GM19328 (cell line): ENCODE measurements at regions not wholly inside any gene's neighbourhood (a gene's known extent, or its start where the extent isn't known, plus 50 kb on each side); places are given as distances from the start of the nearest gene placed in this dataset.

Experiments used
- ATAC-seq: cut with Tn5 transposase; IDR thresholded peaks from one replicate; pipeline ENCODE4 v1.9.1; 2021; ENCODE audit warnings: mild to moderate bottlenecking, moderate library complexity; ENCODE audit not compliant: unreplicated experiment

DNA sequence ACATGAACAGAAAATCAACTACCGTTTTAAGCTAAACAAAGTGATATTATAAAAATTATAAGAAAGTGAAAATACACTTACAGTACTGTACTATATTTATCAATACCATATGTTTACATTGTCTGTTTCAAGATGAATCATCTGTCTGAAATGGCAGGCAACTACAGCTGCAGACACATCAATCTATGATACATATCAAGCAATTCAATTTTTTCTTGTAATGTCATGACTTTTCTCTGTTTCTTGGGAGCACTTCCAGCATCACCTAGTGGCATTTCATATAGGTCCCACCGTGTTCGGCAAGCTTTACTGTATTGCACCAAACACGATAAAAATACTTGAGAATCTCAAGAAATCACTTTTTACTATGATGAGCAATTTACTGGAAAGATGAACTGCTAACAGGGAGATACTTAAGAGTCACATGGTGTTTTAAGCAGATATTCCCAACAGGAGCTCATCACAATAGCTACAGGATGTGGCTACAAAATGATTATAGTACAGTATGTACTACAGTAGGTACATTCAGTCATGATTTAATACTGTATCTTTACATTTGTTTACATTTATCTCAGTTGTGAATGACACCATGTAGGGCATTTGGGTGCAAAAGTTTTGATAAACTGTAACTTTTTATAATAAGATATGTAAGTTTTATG is 207.4 kb downstream of the ADAM29 start:
- ATAC-seq, result no peak

GRCh38 chr4:175127314-175127713 is 209.2 kb downstream of the ADAM29 start:
- ATAC-seq, result no peak

DNA sequence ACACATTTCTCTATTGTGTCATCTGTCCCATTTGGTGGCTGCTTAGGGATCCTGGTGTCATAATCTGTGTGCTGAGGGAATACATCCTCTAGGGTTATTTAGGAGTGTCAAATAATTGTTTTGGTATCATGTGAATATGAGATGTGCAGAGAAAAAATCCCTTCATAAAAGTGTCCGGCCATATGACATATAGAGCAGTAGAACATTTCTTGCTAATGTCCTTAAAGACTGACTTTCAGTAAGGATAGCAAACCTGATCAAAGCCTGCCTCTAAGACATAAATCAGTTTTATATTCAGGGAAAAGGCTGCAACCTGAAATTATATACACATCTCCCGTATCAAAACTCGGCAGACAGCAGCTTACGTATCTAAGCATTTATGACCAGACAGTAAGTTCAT is 211.6 kb downstream of the ADAM29 start:
- ATAC-seq, result no peak

GRCh38 chr4:175139205-175139604 is 221.0 kb downstream of the ADAM29 start:
- no peak for ATAC-seq

DNA sequence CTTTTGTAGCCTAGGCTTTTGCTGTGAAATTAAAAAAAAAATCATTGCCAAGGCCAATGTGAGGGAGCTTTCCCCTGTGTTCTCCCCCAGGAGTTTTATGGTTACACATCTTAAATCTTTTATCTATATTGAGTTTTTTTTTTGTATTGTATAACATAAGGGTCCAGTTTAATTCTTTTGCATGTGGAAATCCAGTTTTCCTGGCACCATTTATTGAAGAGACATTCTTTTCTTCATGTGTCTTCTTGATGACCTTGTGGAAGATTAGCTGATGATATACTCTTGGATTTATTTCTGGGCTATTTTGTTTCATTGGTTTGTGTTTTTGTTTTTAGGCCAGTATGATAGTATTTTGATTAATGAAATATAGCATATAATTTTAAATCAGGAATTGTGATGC is 225.0 kb downstream of the ADAM29 start:
- no peak for ATAC-seq

GRCh38 chr4:175146799-175147198 is 228.6 kb downstream of the ADAM29 start:
- no peak for ATAC-seq

- ATAC-seq, result no peak
Measured at GRCh38 chr4:175147233-175147632, 229.1 kb downstream of the ADAM29 start.

DNA sequence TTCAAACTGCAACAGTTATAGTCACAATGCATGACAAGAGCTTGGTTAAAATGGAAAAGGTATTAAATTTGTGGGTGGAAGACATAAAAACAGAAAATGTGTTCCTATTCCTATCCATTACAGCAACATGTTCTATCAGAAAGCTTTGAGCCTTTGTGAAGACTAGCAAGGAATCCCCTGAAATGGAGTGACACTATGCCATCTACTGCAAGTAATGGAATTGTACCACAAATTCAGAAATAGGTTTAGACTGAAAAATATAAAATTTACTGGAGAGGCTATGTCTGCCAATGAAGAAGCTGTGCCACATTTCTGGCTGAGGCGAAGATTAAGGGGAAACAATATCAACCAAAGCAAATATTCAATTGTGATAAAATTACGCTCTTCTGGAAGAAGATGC is 247.9 kb downstream of the ADAM29 start:
- no peak for ATAC-seq

GRCh38 chr4:175176710-175177109 is 258.6 kb downstream of the ADAM29 start:
- no peak for ATAC-seq

- no peak for ATAC-seq
Measured at GRCh38 chr4:175190654-175191053, 272.5 kb downstream of the ADAM29 start.

DNA sequence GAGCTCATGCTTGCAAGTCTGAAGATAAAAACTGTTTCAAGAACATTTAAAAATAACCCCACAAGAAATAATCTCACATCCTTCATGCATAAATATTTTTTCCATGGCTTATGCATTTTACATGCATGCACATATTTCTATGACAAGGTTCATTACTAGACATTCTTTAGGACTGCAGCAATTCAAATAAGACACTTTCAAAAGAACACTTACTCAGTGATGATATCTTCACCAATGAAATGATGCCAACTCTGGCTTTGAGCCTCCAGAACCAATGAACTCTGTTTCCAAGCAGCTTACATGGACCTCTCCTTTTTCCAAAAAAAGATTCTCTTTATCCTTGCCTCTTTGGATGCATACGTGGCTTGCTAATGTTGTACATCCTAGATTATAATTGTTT is 279.9 kb downstream of the ADAM29 start:
- ATAC-seq, result no peak

GRCh38 chr4:175215208-175215607 is 297.1 kb downstream of the ADAM29 start:
- no peak for ATAC-seq

DNA sequence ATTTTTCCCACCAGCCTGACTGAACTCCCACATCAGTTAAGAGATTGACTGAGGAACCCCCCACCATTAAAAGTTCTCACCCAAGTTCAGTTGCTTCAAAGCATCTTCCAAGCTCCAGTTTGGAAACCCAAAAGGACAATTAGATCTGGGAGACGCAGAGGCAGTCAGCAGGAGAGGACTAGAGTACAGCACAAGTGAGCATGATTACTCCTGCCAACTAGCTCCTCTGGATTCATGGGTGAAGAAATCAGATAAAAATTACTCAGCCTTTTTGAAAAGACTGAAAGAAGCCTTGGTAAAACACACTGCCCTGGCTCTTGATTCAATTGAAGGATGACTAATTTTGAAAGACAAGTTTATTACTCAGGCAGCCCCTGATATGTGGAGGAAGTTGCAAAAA is 297.5 kb downstream of the ADAM29 start:
- no peak for ATAC-seq

- ATAC-seq, result no peak
Measured at GRCh38 chr4:175229154-175229553, 311.0 kb downstream of the ADAM29 start.

DNA sequence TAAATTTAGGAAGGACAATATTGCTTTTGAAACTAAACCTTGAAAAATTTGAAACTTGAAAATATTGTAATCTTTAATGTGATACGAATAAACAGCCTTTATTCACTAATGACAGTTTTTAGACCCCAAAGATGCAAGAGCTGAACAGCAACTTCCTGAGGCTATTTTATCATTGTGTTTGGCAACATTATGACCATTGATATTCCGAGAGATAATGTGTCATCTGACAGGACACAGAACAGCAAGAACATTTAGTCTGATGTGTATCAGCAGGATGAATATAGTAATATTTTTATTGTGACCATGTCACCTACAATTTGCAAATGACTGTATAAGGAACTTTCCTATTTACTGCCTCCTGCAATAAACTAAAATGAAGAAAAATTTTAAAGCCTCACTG is 316.0 kb downstream of the ADAM29 start:
- no peak for ATAC-seq

DNA sequence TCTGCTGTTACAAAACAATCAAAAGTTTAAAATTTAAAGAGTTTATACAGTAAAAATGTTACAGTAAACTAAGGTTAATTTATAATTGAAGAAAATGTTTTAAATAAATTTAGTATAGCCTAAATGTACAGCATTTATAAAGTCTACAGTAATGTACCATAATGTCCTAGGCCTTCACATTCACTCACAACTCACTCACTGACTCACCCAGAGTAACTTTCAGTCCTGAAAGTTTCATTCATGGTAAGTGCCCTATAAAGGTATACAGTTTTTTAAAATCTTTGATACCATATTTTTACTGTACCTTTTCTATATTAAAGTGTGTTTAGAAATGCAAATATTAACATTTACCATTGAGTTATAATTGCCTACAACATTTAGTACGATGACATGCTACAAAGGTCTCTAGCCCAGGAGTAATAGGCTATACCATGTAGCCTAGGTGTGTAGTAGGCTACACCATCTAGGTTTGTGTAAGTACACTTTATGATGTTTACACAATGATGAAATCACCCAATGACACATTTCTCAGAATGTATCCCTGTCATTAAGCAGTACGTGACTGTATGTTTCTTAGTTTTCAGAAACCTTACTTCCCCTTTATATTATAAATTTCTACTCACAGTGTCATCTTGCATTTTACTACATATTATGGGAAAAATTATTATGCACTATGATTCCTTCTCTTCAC is 320.8 kb downstream of the ADAM29 start:
- no peak for ATAC-seq

DNA sequence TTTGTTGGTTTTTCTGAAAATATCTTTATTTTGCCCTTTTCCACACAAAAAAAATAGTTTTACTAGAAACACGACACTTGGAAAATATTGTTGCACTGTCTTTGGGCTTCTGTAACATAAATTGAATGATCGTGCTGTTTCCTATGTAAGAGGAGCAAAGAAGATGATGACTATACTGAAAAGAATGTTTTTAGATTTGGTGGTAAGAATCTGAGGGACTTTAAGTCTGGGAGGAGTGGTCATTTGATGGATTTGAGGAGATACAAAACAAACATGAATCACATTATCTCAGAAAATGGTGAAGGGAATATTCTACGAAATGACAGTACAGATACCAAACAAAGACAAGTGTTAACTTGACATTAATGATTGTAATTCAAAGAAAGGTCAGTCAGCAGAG is 328.8 kb downstream of the ADAM29 start:
- ATAC-seq, result no peak

GRCh38 chr4:175252642-175253041 is 334.5 kb downstream of the ADAM29 start:
- ATAC-seq, result no peak

GRCh38 chr4:175253184-175253902 is 335.2 kb downstream of the ADAM29 start:
- ATAC-seq, result no peak

GRCh38 chr4:175263537-175263936 is 345.4 kb downstream of the ADAM29 start:
- no peak for ATAC-seq

GRCh38 chr4:175271010-175271630 is 353.0 kb downstream of the ADAM29 start:
- no peak for ATAC-seq
